IMR-90 (cell line): ENCODE measurements at regions not wholly inside any gene's neighbourhood (a gene's known extent, or its start where the extent isn't known, plus 50 kb on each side); places are given as distances from the start of the nearest gene placed in this dataset.

Experiments used
- ATAC-seq: fragments of 200-7000 bp; cut with Tn5 transposase; 2 replicates; pipeline ENCODE4 v1.9.1; 2020; ENCODE audit warnings: low read depth, mild to moderate bottlenecking, moderate library complexity
- BruUV-seq: library from RNA; stranded (reverse); fragments of 400-500 nt; replicated peaks from 2 replicates; lab custom pipeline; 2021; lab: Mats Ljungman, UMichigan
- CTCF ChIA-PET: fragments of 300-600 bp; formaldehyde crosslinking; extraction: SDS; loops from one replicate; lab custom pipeline; 2021; ENCODE audit warnings: antibody characterized with exemption; lab: Yijun Ruan, JAX
- POLR2A ChIA-PET: fragments of 300-600 bp; sonication (Branson Sonifier 250); formaldehyde crosslinking; loops from one replicate; lab custom pipeline; 2022; ENCODE audit warnings: antibody characterized with exemption; ENCODE audit not compliant: unreplicated experiment; lab: Charles Lee
- DNase-seq: peaks from one replicate; pipeline ENCODE4 v3.0.0; 2013
- H2AFZ ChIP-seq: replicated peaks from 2 replicates; pipeline ENCODE3; 2013; ENCODE audit warnings: low read length, mild to moderate bottlenecking; ENCODE audit not compliant: poor library complexity
- H2AK5ac ChIP-seq: 2 replicates; pipeline ENCODE4 v1.6.1; 2013; ENCODE audit warnings: low read depth, low read length, inconsistent platforms
- H2AK9ac ChIP-seq: replicated peaks from 2 replicates; pipeline ENCODE3; 2013; ENCODE audit warnings: mild to moderate bottlenecking, low read depth, low read length, moderate library complexity; ENCODE audit not compliant: poor library complexity
- H2BK120ac ChIP-seq: 2 replicates; pipeline ENCODE4 v1.6.1; 2013; ENCODE audit warnings: low read depth, low read length, inconsistent platforms
- H2BK15ac ChIP-seq: 3 replicates; pipeline ENCODE4 v1.6.1; 2013; ENCODE audit warnings: low read depth, low read length, inconsistent platforms
- H2BK20ac ChIP-seq: 2 replicates; pipeline ENCODE4 v1.6.1; 2013; ENCODE audit warnings: low read depth, mild to moderate bottlenecking, inconsistent platforms, low read length, moderate library complexity
- H2BK5ac ChIP-seq: 2 replicates; pipeline ENCODE4 v1.6.1; 2013; ENCODE audit warnings: mild to moderate bottlenecking, low read depth, low read length, inconsistent platforms; ENCODE audit not compliant: poor library complexity, severe bottlenecking
- H3K14ac ChIP-seq: replicated peaks from 2 replicates; pipeline ENCODE4 v1.6.1; 2013; ENCODE audit warnings: low read depth, low read length, inconsistent platforms
- H3K18ac ChIP-seq: 2 replicates; pipeline ENCODE4 v1.6.1; 2013; ENCODE audit warnings: low read depth, low read length, control low read depth
- H3K23ac ChIP-seq: 2 replicates; pipeline ENCODE4 v1.6.1; 2013; ENCODE audit warnings: low read depth, low read length, inconsistent platforms
- H3K27ac ChIP-seq: 2 replicates; pipeline ENCODE4 v1.5.1; 2013; ENCODE audit warnings: mild to moderate bottlenecking, control low read depth, low read length; ENCODE audit not compliant: insufficient read depth
- H3K27me3 ChIP-seq: 2 replicates; pipeline ENCODE4 v1.6.1; 2013; ENCODE audit warnings: low read length; ENCODE audit not compliant: control insufficient read depth, insufficient read depth
- H3K36me3 ChIP-seq: 2 replicates; pipeline ENCODE4 v1.6.1; 2013; ENCODE audit warnings: low read length, mixed read lengths; ENCODE audit not compliant: control insufficient read depth, insufficient read depth
- H3K4ac ChIP-seq: 2 replicates; pipeline ENCODE4 v1.6.1; 2013; ENCODE audit warnings: low read depth, low read length, inconsistent platforms
- H3K4me1 ChIP-seq: 2 replicates; pipeline ENCODE4 v1.6.1; 2013; ENCODE audit warnings: low read length, mixed read lengths; ENCODE audit not compliant: control insufficient read depth, insufficient read depth
- H3K4me2 ChIP-seq: 2 replicates; pipeline ENCODE4 v1.6.1; 2013; ENCODE audit warnings: low read depth, mild to moderate bottlenecking, control low read depth, low read length, moderate library complexity
- H3K4me3 ChIP-seq: 2 replicates; pipeline ENCODE4 v1.5.1; 2013; ENCODE audit warnings: low read depth, mild to moderate bottlenecking, control low read depth, low read length, moderate library complexity; ENCODE audit not compliant: insufficient read depth
- H3K56ac ChIP-seq: 2 replicates; pipeline ENCODE4 v1.6.1; 2013; ENCODE audit warnings: low read length, inconsistent platforms; ENCODE audit not compliant: insufficient read depth; ENCODE audit errors: extremely low read depth
- H3K79me1 ChIP-seq, 2 experiments: 2 replicates each; pipeline ENCODE4 v1.6.1; 2013; ENCODE audit warnings: low read length in 2 of 2, inconsistent platforms in 1 of 2, low read depth in 1 of 2
- H3K9ac ChIP-seq: 2 replicates; pipeline ENCODE4 v1.6.1; 2013; ENCODE audit warnings: low read depth, low read length, control low read depth
- H3K9me1 ChIP-seq: 2 replicates; pipeline ENCODE4 v1.6.1; 2013; ENCODE audit warnings: low read length, inconsistent platforms; ENCODE audit not compliant: insufficient read depth
- H3K9me3 ChIP-seq: 2 replicates; pipeline ENCODE4 v1.6.1; 2013; ENCODE audit warnings: low read length; ENCODE audit not compliant: control insufficient read depth, insufficient read depth
- H4K20me1 ChIP-seq: 2 replicates; pipeline ENCODE4 v1.6.1; 2013; ENCODE audit warnings: low read length, inconsistent platforms; ENCODE audit not compliant: insufficient read depth
- H4K5ac ChIP-seq: 2 replicates; pipeline ENCODE4 v1.6.1; 2013; ENCODE audit warnings: mild to moderate bottlenecking, low read depth, low read length, control low read depth
- H4K8ac ChIP-seq, 2 experiments: 2 replicates each; pipeline ENCODE4 v1.6.1; 2013; ENCODE audit warnings: low read depth in 2 of 2, low read length in 2 of 2, control low read depth in 1 of 2, inconsistent platforms in 1 of 2
- H4K91ac ChIP-seq: 2 replicates; pipeline ENCODE4 v1.6.1; 2013; ENCODE audit warnings: low read depth, low read length, inconsistent platforms; ENCODE audit not compliant: insufficient read depth
- RFX5 ChIP-seq: IDR thresholded peaks from 2 replicates; pipeline ENCODE4 v1.8.0; 2012; ENCODE audit warnings: low read depth, mild to moderate bottlenecking, low read length, moderate library complexity
- SMC3 ChIP-seq: fragments of 150-350 bp; IDR thresholded peaks from 2 replicates; pipeline ENCODE4 v1.6.1; 2016; ENCODE audit warnings: low read depth, mild to moderate bottlenecking, antibody characterized with exemption, low read length, moderate library complexity
- dilution Hi-C: fragments of 300-500 bp; cut with HindIII; formaldehyde crosslinking; loops from one replicate; pipeline ENCODE4 v1.14.3; 2018; ENCODE audit warnings: low sequenced_read_pairs; ENCODE audit not compliant: unreplicated experiment
- in situ Hi-C: fragments of 300-500 bp; cut with MboI; formaldehyde crosslinking; loops from 3 replicates; pipeline ENCODE4 v1.14.3; 2019; ENCODE audit warnings: low sequenced_read_pairs, inconsistent platforms, mixed read lengths
- intact Hi-C: fragments of 100-400 bp; cut with micrococcal nuclease; formaldehyde crosslinking; loops from 2 replicates; pipeline ENCODE4 v1.10.0; 2022
- TF ChIP-seq, protein P1 (sequence below): fragments of 150-350 bp; IDR thresholded peaks from 2 replicates; pipeline ENCODE4 v1.6.1; 2017; ENCODE audit warnings: mild to moderate bottlenecking, antibody characterized with exemption, low read length, low read depth

GRCh38 chr11:87780068-87780413 is 395.2 kb downstream of the RAB38 start:
- no peaks in the 10 kb centered on the region for H3K27me3 ChIP-seq
- no peak overlapping the region for H3K14ac ChIP-seq
- no TSS peak for BruUV-seq
- H3K9me1 ChIP-seq = no peaks in the 10 kb centered on the region
- H3K4me3 ChIP-seq = no peak overlapping the region
- dilution Hi-C loops = no loop called here
- in situ Hi-C loops = no loop called here
- no peak overlapping the region for H4K91ac ChIP-seq
- no peak overlapping the region for H3K56ac ChIP-seq
- no peak overlapping the region for H3K23ac ChIP-seq
- no peak overlapping the region for H3K18ac ChIP-seq
- CTCF ChIA-PET = no interaction called here
- no peaks in the 10 kb centered on the region for H3K9me3 ChIP-seq
- no peak overlapping the region for H3K9ac ChIP-seq
- no peaks in the 10 kb centered on the region for H3K79me1 ChIP-seq
- intact Hi-C loops = no loop called here
- no peak overlapping the region for H2AFZ ChIP-seq
- no peak for TF ChIP-seq SMC3
- TF ChIP-seq RFX5 = no peak
- TF ChIP-seq, protein P1, sequence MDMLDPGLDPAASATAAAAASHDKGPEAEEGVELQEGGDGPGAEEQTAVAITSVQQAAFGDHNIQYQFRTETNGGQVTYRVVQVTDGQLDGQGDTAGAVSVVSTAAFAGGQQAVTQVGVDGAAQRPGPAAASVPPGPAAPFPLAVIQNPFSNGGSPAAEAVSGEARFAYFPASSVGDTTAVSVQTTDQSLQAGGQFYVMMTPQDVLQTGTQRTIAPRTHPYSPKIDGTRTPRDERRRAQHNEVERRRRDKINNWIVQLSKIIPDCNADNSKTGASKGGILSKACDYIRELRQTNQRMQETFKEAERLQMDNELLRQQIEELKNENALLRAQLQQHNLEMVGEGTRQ = no peak
- no peak overlapping the region for H2BK15ac ChIP-seq
- no peak overlapping the region for H2BK5ac ChIP-seq
- no peak overlapping the region for H3K4me2 ChIP-seq
- H3K36me3 ChIP-seq = no peaks in the 10 kb centered on the region
- no peak overlapping the region for H3K4ac ChIP-seq
- no peak for DNase-seq
- H2AK5ac ChIP-seq = no peak overlapping the region
- H4K8ac ChIP-seq = no peak overlapping the region
- POLR2A ChIA-PET = no interaction called here
- H4K5ac ChIP-seq = no peak overlapping the region
- H2BK120ac ChIP-seq = no peak overlapping the region
- ATAC-seq = no peak
- no peaks in the 10 kb centered on the region for H4K20me1 ChIP-seq
- H2AK9ac ChIP-seq = no peak overlapping the region
- H2BK20ac ChIP-seq = no peak overlapping the region
- H3K27ac ChIP-seq = no peak overlapping the region
- H3K4me1 ChIP-seq = no peaks in the 10 kb centered on the region
